Liver (tissue), 3 donors: ENCODE measurements at regions not wholly inside any gene's neighbourhood (a gene's known extent, or its start where the extent isn't known, plus 50 kb on each side); places are given as distances from the start of the nearest gene placed in this dataset.

ENCODE experiments used
- EGR1 ChIP-seq, 2 donors: IDR thresholded peaks; 2 replicates each; pipeline ENCODE4 v1.6.1; 2016 to 2018; ENCODE audit warnings: antibody characterized with exemption in 2 of 2, low read depth in 2 of 2
- RAD21 ChIP-seq, 2 donors: IDR thresholded peaks; 2 replicates each; pipeline ENCODE4 v1.6.1; 2016; ENCODE audit warnings: antibody characterized with exemption in 2 of 2, mild to moderate bottlenecking in 2 of 2
- TF ChIP-seq, protein P1 (sequence below): fragments of 150-350 bp; IDR thresholded peaks from 2 replicates; pipeline ENCODE4 v1.5.1; 2017; ENCODE audit warnings: improper control_type of control experiment, low read depth, low read length; ENCODE audit not compliant: missing input control
- TF ChIP-seq, protein P2 (sequence below): IDR thresholded peaks from 2 replicates; pipeline ENCODE4 v1.6.1; 2016; ENCODE audit warnings: antibody characterized with exemption
- donor health status: healthy.
- donor health status: healthy.

DNA sequence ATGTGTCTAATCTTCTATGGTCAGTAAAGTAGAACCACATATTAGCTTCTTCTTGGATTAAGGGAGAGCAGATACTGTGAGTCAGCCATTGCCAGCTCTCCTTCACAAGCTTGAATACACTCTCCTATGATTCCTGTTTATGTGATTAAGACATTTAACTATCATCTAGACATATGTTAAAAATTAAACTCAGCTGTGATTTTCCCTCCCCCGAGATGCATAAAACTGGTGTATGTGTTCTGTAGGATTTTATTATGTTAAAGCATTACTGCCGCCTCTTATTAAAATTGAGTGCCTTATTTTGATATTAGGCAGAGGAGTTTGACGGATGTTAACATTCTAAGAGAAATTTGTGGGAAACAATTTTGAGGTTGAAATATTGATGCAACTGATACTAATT is 114.6 kb downstream of the ACTBL2 start:
- TF ChIP-seq, protein P1, sequence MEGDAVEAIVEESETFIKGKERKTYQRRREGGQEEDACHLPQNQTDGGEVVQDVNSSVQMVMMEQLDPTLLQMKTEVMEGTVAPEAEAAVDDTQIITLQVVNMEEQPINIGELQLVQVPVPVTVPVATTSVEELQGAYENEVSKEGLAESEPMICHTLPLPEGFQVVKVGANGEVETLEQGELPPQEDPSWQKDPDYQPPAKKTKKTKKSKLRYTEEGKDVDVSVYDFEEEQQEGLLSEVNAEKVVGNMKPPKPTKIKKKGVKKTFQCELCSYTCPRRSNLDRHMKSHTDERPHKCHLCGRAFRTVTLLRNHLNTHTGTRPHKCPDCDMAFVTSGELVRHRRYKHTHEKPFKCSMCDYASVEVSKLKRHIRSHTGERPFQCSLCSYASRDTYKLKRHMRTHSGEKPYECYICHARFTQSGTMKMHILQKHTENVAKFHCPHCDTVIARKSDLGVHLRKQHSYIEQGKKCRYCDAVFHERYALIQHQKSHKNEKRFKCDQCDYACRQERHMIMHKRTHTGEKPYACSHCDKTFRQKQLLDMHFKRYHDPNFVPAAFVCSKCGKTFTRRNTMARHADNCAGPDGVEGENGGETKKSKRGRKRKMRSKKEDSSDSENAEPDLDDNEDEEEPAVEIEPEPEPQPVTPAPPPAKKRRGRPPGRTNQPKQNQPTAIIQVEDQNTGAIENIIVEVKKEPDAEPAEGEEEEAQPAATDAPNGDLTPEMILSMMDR = no peak
- TF ChIP-seq, protein P2, sequence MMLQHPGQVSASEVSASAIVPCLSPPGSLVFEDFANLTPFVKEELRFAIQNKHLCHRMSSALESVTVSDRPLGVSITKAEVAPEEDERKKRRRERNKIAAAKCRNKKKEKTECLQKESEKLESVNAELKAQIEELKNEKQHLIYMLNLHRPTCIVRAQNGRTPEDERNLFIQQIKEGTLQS = no peak
- TF ChIP-seq RAD21 (IDR thresholded peaks at IDR 0.05) = no peak
- TF ChIP-seq EGR1 (IDR thresholded peaks at IDR 0.05; ENCODE audit: low read depth in 2 of 2) = no peak
